SK-N-SH (cell line): ENCODE measurements at regions not wholly inside any gene's neighbourhood (a gene's known extent, or its start where the extent isn't known, plus 50 kb on each side); places are given as distances from the start of the nearest gene placed in this dataset.

Experiments
- CTCF ChIA-PET: fragments of 300-600, 350-600 bp; formaldehyde crosslinking; extraction: SDS; loops from one replicate; lab custom pipeline; 2021; lab: Yijun Ruan, JAX
- POLR2A ChIA-PET: fragments of 350-600 bp; sonication (Branson Sonifier 250); formaldehyde crosslinking; extraction: SDS; loops from one replicate; lab custom pipeline; 2020; ENCODE audit warnings: antibody characterized with exemption, inconsistent platforms; lab: Yijun Ruan, JAX
- DNase-seq: peaks from one replicate; pipeline ENCODE4 v3.0.0; 2012
- H2AFZ ChIP-seq: fragments of 200-600 bp; sonication (generic); 2 replicates; pipeline ENCODE4 v1.8.1; 2016; ENCODE audit warnings: antibody characterized with exemption, mild to moderate bottlenecking, low read depth
- H3F3A ChIP-seq: fragments of 200-600 bp; sonication (generic); replicated peaks from 2 replicates; pipeline ENCODE3; 2016; ENCODE audit warnings: antibody characterized with exemption, mild to moderate bottlenecking; ENCODE audit not compliant: insufficient read depth
- H3K27ac ChIP-seq, 2 experiments: fragments of 200-500 bp in 1 of 2; fragments of 200-600 bp in 1 of 2; sonication (Bioruptor generic) in 1 of 2; sonication (generic), shearing (Covaris generic) in 1 of 2; 2 replicates each; pipeline versions ENCODE4 v1.5.1 to v1.6.1; 2014 to 2016; ENCODE audit warnings: low read depth in 2 of 2, inconsistent platforms in 1 of 2, low read length in 1 of 2, mild to moderate bottlenecking in 1 of 2, mixed read lengths in 1 of 2
- H3K27me3 ChIP-seq: fragments of 200-600 bp; sonication (generic), shearing (Covaris generic); 2 replicates; pipeline ENCODE4 v1.6.1; 2016; ENCODE audit warnings: mixed run types; ENCODE audit not compliant: insufficient read depth
- H3K36me3 ChIP-seq, 2 experiments: fragments of 200-500 bp in 1 of 2; fragments of 200-600 bp in 1 of 2; sonication (Bioruptor generic) in 1 of 2; sonication (generic) in 1 of 2; replicated peaks in 1 of 2; 2 replicates each; pipeline versions ENCODE3 to v1.5.1; 2014 to 2016; ENCODE audit warnings: low read length in 1 of 2, mild to moderate bottlenecking in 1 of 2; ENCODE audit not compliant: insufficient read depth in 2 of 2, control insufficient read depth in 1 of 2
- H3K4me1 ChIP-seq, 2 experiments: fragments of 200-500 bp in 1 of 2; fragments of 200-600 bp in 1 of 2; sonication (Bioruptor generic) in 1 of 2; sonication (generic), shearing (Covaris generic) in 1 of 2; 2 replicates each; pipeline versions ENCODE4 v1.5.1 to v1.6.1; 2014 to 2016; ENCODE audit warnings: low read depth in 1 of 2, low read length in 1 of 2, mixed run types in 1 of 2; ENCODE audit not compliant: insufficient read depth in 2 of 2, control insufficient read depth in 1 of 2
- H3K4me2 ChIP-seq: fragments of 200-600 bp; sonication (generic), shearing (Covaris generic); 2 replicates; pipeline ENCODE4 v1.6.1; 2017; ENCODE audit warnings: mixed run types
- H3K4me3 ChIP-seq, 2 experiments: fragments of 200-500 bp in 1 of 2; fragments of 200-600 bp in 1 of 2; sonication (Bioruptor generic) in 1 of 2; sonication (generic), shearing (Covaris generic) in 1 of 2; 2 replicates each; pipeline versions ENCODE4 v1.5.1 to v1.8.1; 2014 to 2016; ENCODE audit warnings: low read depth in 2 of 2, inconsistent platforms in 1 of 2, low read length in 1 of 2, mild to moderate bottlenecking in 1 of 2, mixed read lengths in 1 of 2, moderate library complexity in 1 of 2
- H3K79me2 ChIP-seq: fragments of 200-600 bp; sonication (generic); 2 replicates; pipeline ENCODE4 v1.8.1; 2017; ENCODE audit warnings: mild to moderate bottlenecking; ENCODE audit not compliant: insufficient read depth
- H3K9ac ChIP-seq: fragments of 200-600 bp; sonication (generic); 2 replicates; pipeline ENCODE4 v1.6.1; 2017; ENCODE audit warnings: mixed run types
- H3K9me2 ChIP-seq: fragments of 200-600 bp; sonication (generic); 2 replicates; pipeline ENCODE4 v1.6.1; 2017; ENCODE audit warnings: mixed run types
- H3K9me3 ChIP-seq: fragments of 200-600 bp; sonication (generic); 2 replicates; pipeline ENCODE4 v1.6.1; 2017; ENCODE audit warnings: mixed run types, mild to moderate bottlenecking, moderate library complexity
- H4K20me1 ChIP-seq: fragments of 200-600 bp; sonication (generic); 2 replicates; pipeline ENCODE4 v1.6.1; 2017; ENCODE audit warnings: mild to moderate bottlenecking, mixed run types; ENCODE audit not compliant: insufficient read depth
- CHD2 ChIP-seq: fragments of 150-350 bp; IDR thresholded peaks from 2 replicates; pipeline ENCODE4 v1.6.1; 2018; ENCODE audit warnings: low read length; ENCODE audit not compliant: partially characterized antibody
- EZH2phosphoT487 ChIP-seq: fragments of 200-600 bp; sonication (generic); IDR thresholded peaks from 2 replicates; pipeline ENCODE4 v1.6.1; 2017; ENCODE audit warnings: low read depth, mixed run types, mild to moderate bottlenecking, antibody characterized with exemption, moderate library complexity, borderline replicate concordance
- FOXJ3 ChIP-seq: sonication (generic); formaldehyde crosslinking; IDR thresholded peaks from 2 replicates; pipeline ENCODE4 v1.5.1; 2020; ENCODE audit warnings: mild to moderate bottlenecking, missing genetic modification reagents
- FOXM1 ChIP-seq: IDR thresholded peaks from 2 replicates; pipeline ENCODE4 v1.4.0; 2012; ENCODE audit warnings: low read depth, mild to moderate bottlenecking
- MEF2A ChIP-seq: IDR thresholded peaks from 2 replicates; pipeline ENCODE4 v1.4.0; 2012; ENCODE audit warnings: low read depth, borderline replicate concordance
- NFIC ChIP-seq: IDR thresholded peaks from 2 replicates; pipeline ENCODE4 v1.4.0; 2012; ENCODE audit warnings: borderline replicate concordance
- NRF1 ChIP-seq: IDR thresholded peaks from 2 replicates; pipeline ENCODE4 v1.6.1; 2012; ENCODE audit warnings: low read depth, mild to moderate bottlenecking, low read length
- RAD21 ChIP-seq: IDR thresholded peaks from 2 replicates; pipeline ENCODE4 v1.6.1; 2012; ENCODE audit warnings: mild to moderate bottlenecking, low read length
- RFX5 ChIP-seq: IDR thresholded peaks from 2 replicates; pipeline ENCODE4 v1.6.1; 2012; ENCODE audit warnings: mild to moderate bottlenecking, improper control_type of control experiment, low read length
- SMC3 ChIP-seq: IDR thresholded peaks from 2 replicates; pipeline ENCODE4 v1.6.1; 2012; ENCODE audit warnings: low read depth, low read length, improper control_type of control experiment
- TAF1 ChIP-seq: IDR thresholded peaks from 2 replicates; pipeline ENCODE4 v1.6.1; 2012; ENCODE audit warnings: low read depth, mild to moderate bottlenecking, low read length, moderate library complexity, borderline replicate concordance
- WGBS: methylation state at CpG from one replicate; pipeline ENCODE4 v1.1.6; 2017; ENCODE audit warnings: low lambda C conversion rate; 5-methylcytosine and 5-hydroxymethylcytosine counted together
- TF ChIP-seq, protein P1 (sequence below): fragments of 150-350 bp; IDR thresholded peaks from 2 replicates; pipeline ENCODE4 v1.6.1; 2016; ENCODE audit warnings: mild to moderate bottlenecking, low read depth, low read length
- TF ChIP-seq, protein P2 (sequence below): IDR thresholded peaks from 2 replicates; pipeline ENCODE4 v1.4.0; 2012; ENCODE audit warnings: low read depth, borderline replicate concordance
- TF ChIP-seq, protein P3 (sequence below): IDR thresholded peaks from 2 replicates; pipeline ENCODE4 v1.4.0; 2012; ENCODE audit warnings: low read depth
- TF ChIP-seq, protein P4 (sequence below): fragments of 200-600 bp; sonication (generic); IDR thresholded peaks from 2 replicates; pipeline ENCODE4 v1.6.1; 2017; ENCODE audit warnings: antibody characterized with exemption, mild to moderate bottlenecking, moderate library complexity

DNA sequence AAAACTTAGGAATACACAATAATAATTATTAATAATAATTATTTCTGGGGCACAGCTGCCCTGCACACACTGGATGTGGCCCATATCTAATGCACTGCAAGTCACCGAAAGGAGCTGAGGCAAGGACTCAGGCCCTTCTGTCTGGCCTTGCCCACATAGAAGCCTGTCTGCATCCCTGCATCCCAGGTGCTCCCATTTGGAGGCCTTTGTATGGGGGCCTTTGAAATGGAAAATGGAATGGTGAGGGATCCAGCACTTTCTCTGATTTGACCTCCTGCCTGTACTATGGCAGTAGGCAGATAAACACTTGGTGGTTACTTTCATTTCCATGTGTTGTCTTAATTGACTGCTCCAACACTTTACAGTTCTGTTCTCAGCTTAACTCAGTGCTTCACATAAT lies 75.7 kb upstream of the PTCHD4 start:
- Histone ChIP-seq H3K79me2 (no peaks in the 10 kb centered on the region), H4K20me1 (no peaks in the 10 kb centered on the region), H3K9me3 (no peaks in the 10 kb centered on the region), H3K27ac (no peak overlapping the region), H3K4me1 (no peaks in the 10 kb centered on the region), H3F3A (no peaks in the 10 kb centered on the region), H3K4me2 (no peak overlapping the region), H3K27me3 (peaks cover 7% of the 10 kb centered on the region; the same call in 1 of the 2 replicates), H3K36me3 (no peaks in the 10 kb centered on the region), H3K4me3 (no peak overlapping the region), H2AFZ (no peak overlapping the region), H3K9me2 (no peaks in the 10 kb centered on the region), H3K9ac (no peak overlapping the region)
- DNase-seq = no peak
- WGBS = 14% methylated on average over 1 of the region's 1 CpG
- TF ChIP-seq MEF2A (no peak), FOXJ3 (CRISPR knock-in tag) (no peak), CHD2 (no peak), EZH2phosphoT487 (no peak)
- TF ChIP-seq, protein P1, sequence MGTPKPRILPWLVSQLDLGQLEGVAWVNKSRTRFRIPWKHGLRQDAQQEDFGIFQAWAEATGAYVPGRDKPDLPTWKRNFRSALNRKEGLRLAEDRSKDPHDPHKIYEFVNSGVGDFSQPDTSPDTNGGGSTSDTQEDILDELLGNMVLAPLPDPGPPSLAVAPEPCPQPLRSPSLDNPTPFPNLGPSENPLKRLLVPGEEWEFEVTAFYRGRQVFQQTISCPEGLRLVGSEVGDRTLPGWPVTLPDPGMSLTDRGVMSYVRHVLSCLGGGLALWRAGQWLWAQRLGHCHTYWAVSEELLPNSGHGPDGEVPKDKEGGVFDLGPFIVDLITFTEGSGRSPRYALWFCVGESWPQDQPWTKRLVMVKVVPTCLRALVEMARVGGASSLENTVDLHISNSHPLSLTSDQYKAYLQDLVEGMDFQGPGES = no peak
- TF ChIP-seq, protein P2, sequence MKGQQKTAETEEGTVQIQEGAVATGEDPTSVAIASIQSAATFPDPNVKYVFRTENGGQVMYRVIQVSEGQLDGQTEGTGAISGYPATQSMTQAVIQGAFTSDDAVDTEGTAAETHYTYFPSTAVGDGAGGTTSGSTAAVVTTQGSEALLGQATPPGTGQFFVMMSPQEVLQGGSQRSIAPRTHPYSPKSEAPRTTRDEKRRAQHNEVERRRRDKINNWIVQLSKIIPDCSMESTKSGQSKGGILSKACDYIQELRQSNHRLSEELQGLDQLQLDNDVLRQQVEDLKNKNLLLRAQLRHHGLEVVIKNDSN = no peak
- ChIA-PET POLR2A (no interaction called here), CTCF (no interaction called here)

DNA sequence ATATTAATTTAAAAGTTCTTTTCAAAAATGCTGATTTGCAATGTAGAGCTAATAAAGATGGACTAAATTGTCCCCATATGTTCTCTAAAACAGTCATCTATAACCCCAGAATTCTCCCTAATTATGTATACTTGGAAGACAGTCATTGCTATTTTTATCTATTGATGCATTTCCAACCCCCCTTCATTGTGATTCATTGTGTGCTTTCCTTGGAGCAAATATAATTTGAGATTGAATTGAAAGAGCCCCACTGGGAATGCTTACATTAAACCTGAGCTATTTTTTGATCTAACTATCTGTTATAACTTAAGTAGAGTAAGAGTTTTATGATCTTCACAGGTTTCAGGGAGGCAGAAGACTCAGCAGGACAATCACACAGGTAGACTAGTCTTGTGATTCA lies 73.7 kb upstream of the PTCHD4 start:
- no peaks in the 10 kb centered on the region for H3K79me2 ChIP-seq
- ChIA-PET POLR2A (no interaction called here), CTCF (no interaction called here)
- no peak for DNase-seq
- no peak overlapping the region for H3K4me3 ChIP-seq
- H3K4me1 ChIP-seq = no peaks in the 10 kb centered on the region
- no peaks in the 10 kb centered on the region for H3F3A ChIP-seq
- no peak overlapping the region for H2AFZ ChIP-seq
- H3K9me2 ChIP-seq = no peaks in the 10 kb centered on the region
- no peaks in the 10 kb centered on the region for H3K36me3 ChIP-seq
- no peak overlapping the region for H3K4me2 ChIP-seq
- no peak overlapping the region for H3K9ac ChIP-seq
- no peaks in the 10 kb centered on the region for H4K20me1 ChIP-seq
- TF ChIP-seq FOXM1 = no peak
- TF ChIP-seq, protein P3, sequence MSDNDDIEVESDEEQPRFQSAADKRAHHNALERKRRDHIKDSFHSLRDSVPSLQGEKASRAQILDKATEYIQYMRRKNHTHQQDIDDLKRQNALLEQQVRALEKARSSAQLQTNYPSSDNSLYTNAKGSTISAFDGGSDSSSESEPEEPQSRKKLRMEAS = no peak
- TF ChIP-seq, protein P2 = no peak
- no peak for TF ChIP-seq MEF2A
- TF ChIP-seq RAD21 = no peak
- TF ChIP-seq FOXJ3 (CRISPR knock-in tag) = no peak
- TF ChIP-seq NFIC = no peak
- no peak for TF ChIP-seq NRF1
- TF ChIP-seq, protein P4, sequence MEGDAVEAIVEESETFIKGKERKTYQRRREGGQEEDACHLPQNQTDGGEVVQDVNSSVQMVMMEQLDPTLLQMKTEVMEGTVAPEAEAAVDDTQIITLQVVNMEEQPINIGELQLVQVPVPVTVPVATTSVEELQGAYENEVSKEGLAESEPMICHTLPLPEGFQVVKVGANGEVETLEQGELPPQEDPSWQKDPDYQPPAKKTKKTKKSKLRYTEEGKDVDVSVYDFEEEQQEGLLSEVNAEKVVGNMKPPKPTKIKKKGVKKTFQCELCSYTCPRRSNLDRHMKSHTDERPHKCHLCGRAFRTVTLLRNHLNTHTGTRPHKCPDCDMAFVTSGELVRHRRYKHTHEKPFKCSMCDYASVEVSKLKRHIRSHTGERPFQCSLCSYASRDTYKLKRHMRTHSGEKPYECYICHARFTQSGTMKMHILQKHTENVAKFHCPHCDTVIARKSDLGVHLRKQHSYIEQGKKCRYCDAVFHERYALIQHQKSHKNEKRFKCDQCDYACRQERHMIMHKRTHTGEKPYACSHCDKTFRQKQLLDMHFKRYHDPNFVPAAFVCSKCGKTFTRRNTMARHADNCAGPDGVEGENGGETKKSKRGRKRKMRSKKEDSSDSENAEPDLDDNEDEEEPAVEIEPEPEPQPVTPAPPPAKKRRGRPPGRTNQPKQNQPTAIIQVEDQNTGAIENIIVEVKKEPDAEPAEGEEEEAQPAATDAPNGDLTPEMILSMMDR = no peak
- TF ChIP-seq TAF1 = no peak
- no peak for TF ChIP-seq RFX5
- TF ChIP-seq SMC3 = no peak
- H3K9me3 ChIP-seq = no peaks in the 10 kb centered on the region
- H3K27ac ChIP-seq = no peak overlapping the region; a peak in 1 of 4 replicates
- H3K27me3 ChIP-seq = peaks cover 7% of the 10 kb centered on the region; the same call in 1 of the 2 replicates
